Mucosa of descending colon (tissue), 3 donors: ENCODE measurements at regions not wholly inside any gene's neighbourhood (a gene's known extent, or its start where the extent isn't known, plus 50 kb on each side); places are given as distances from the start of the nearest gene placed in this dataset.
A peak's percentile ranks its signal among the peaks of the same experiment; 100 is the strongest.
"Not testable (repeated sequence)": the region's sequence is repeated elsewhere in the genome, so short reads cannot be mapped to it uniquely, and the experiment has no call there.

ENCODE experiments used
- ATAC-seq: fragments of 200-7000 bp; cut with Tn5 transposase; one replicate; pipeline ENCODE4 v1.9.1; 2020; ENCODE audit warnings: mild to moderate bottlenecking, moderate library complexity
- DNase-seq, 3 donors: peaks; one replicate each; pipeline ENCODE4 v3.0.0-alpha.2; 2020
- H3K36me3 ChIP-seq: fragments of 200-600 bp; one replicate; pipeline ENCODE4 v1.8.0; 2021; ENCODE audit warnings: low read depth, mild to moderate bottlenecking
- H3K4me1 ChIP-seq: fragments of 200-600 bp; one replicate; pipeline ENCODE4 v1.8.0; 2021; ENCODE audit warnings: low read depth, mild to moderate bottlenecking
- H3K4me3 ChIP-seq: fragments of 200-600 bp; one replicate; pipeline ENCODE4 v1.8.0; 2021; ENCODE audit warnings: mild to moderate bottlenecking
- H3K9me3 ChIP-seq: fragments of 200-600 bp; one replicate; pipeline ENCODE4 v1.8.0; 2021; ENCODE audit warnings: mild to moderate bottlenecking
- CTCF ChIP-seq: fragments of 200-600 bp; IDR thresholded peaks from one replicate; pipeline ENCODE4 v1.8.0; 2022; ENCODE audit warnings: antibody characterized with exemption, mild to moderate bottlenecking
- intact Hi-C, 2 donors: fragments of 100-400 bp; cut with DNase I in 1 of 2; cut with micrococcal nuclease in 1 of 2; formaldehyde crosslinking; loops; one replicate each; pipeline versions ENCODE4 v1.11.0 to v1.11.1; 2022; cut with DNase I, micrococcal nuclease
- donor health status: DM: no; HTN: no; CAD: no; lungs with moderate emphysema.
- donor health status: DM: no; HTN: no; CAD: no.
- donor health status: DM: no; HTN: yes; CAD: no.

GRCh38 chr11:109680127-109680526 lies 258.1 kb downstream of the C11orf87 start:
- DNase-seq (no peak), ATAC-seq (no peak)
- Histone ChIP-seq H3K4me3 (no peak overlapping the region), H3K36me3 (no peaks in the 10 kb centered on the region), H3K9me3 (no peaks in the 10 kb centered on the region), H3K4me1 (no peaks in the 10 kb centered on the region)
- TF ChIP-seq CTCF: no peak
- intact Hi-C loops: no loop called here

- intact Hi-C loops, ATAC-seq, H3K4me3 ChIP-seq, H3K9me3 ChIP-seq, H3K36me3 ChIP-seq, H3K4me1 ChIP-seq, DNase-seq: not testable (repeated sequence)
Observed at GRCh38 chr11:109682788-109683187, 260.8 kb downstream of the C11orf87 start.

DNA sequence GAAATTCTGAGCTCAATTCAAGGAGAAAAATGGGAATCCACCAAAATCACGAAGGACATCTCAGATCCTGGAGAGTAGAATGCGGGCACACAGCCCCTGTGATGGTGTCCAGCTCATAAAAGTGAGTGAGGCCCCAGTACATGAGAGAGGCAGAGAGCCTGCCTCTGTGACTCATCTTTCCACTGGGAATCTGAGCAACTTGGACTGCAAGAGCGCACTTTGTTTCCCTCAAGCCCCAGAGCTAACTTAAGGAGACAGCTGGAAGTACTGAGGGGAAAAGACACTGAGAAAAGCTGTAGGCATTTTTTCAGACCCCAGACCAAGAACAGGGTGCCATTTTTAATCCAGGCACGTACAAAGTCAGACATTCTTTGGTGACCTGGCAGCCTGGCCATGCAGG lies 273.7 kb downstream of the C11orf87 start:
- Histone ChIP-seq H3K36me3 (no peaks in the 10 kb centered on the region), H3K4me1 (no peaks in the 10 kb centered on the region), H3K4me3 (no peak overlapping the region), H3K9me3 (peaks cover 8% of the 10 kb centered on the region)
- no peak for TF ChIP-seq CTCF
- no peak for DNase-seq
- intact Hi-C loops: no loop called here
- no peak for ATAC-seq

DNA sequence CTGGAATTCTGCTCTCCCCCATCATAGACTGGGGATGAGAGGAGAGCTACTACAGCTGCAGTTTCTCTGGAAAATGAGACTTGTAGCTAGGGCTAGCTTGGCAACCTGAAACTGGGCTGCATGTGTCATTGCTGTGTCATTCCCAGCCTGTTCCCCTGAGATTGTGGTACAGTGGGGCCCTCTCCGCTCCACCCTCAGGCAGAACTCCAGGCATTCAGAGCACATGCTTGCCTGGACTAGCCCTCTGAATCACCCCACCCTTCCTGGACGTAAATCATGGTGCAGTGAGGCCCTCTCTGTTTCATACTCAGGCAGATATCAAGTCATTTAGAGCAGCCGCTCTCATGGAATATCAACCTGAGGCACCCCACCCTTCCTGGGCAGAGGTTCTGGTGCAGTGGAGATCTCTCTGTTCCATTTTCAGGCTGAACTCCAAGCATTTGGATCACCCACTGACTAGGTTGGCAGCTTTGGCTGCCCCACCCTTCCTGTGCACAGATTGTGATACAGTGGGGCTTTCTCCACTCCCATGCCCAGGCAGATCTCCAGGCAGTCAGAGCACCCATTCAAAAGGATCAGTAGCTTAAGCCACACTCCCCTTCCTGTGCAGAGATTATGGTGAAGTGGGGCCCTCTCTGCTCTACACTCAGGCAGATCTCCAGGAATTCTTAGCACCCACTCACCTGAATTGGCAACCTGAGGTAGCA lies 274.4 kb downstream of the C11orf87 start:
- Histone ChIP-seq H3K9me3 (peaks cover 8% of the 10 kb centered on the region), H3K4me3 (no peak overlapping the region), H3K36me3 (no peaks in the 10 kb centered on the region), H3K4me1 (no peaks in the 10 kb centered on the region)
- ATAC-seq (no peak), DNase-seq (no peak)
- TF ChIP-seq CTCF: no peak
- intact Hi-C loops: no loop called here

GRCh38 chr11:109697140-109697843 lies 275.3 kb downstream of the C11orf87 start:
- ATAC-seq (peak; percentile 70), DNase-seq (peak in 1 of 3 donors; percentile 16)
- H3K9me3 ChIP-seq: peaks cover 8% of the 10 kb centered on the region
- TF ChIP-seq CTCF: peak; percentile 22
- no peaks in the 10 kb centered on the region for H3K36me3 ChIP-seq
- no peaks in the 10 kb centered on the region for H3K4me1 ChIP-seq
- intact Hi-C loops: no loop called here
- H3K4me3 ChIP-seq: no peak overlapping the region

GRCh38 chr11:109698237-109698636 lies 276.2 kb downstream of the C11orf87 start:
- intact Hi-C loops: no loop called here
- no peaks in the 10 kb centered on the region for H3K36me3 ChIP-seq
- TF ChIP-seq CTCF: no peak
- peaks cover 8% of the 10 kb centered on the region for H3K9me3 ChIP-seq
- H3K4me1 ChIP-seq: no peaks in the 10 kb centered on the region
- no peak overlapping the region for H3K4me3 ChIP-seq
- ATAC-seq (no peak), DNase-seq (no peak)
